CD4-positive, alpha-beta T cell treated with Interleukin-4 for 1 hour (primary cell): ENCODE measurements at regions not wholly inside any gene's neighbourhood (a gene's known extent, or its start where the extent isn't known, plus 50 kb on each side); places are given as distances from the start of the nearest gene placed in this dataset.
"Not testable (repeated sequence)": the region's sequence is repeated elsewhere in the genome, so short reads cannot be mapped to it uniquely, and the experiment has no call there.

Experiments
- DNase-seq, 2 donors: peaks; one replicate each; pipeline ENCODE4 v3.0.0-alpha.2; 2020 to 2022

DNA sequence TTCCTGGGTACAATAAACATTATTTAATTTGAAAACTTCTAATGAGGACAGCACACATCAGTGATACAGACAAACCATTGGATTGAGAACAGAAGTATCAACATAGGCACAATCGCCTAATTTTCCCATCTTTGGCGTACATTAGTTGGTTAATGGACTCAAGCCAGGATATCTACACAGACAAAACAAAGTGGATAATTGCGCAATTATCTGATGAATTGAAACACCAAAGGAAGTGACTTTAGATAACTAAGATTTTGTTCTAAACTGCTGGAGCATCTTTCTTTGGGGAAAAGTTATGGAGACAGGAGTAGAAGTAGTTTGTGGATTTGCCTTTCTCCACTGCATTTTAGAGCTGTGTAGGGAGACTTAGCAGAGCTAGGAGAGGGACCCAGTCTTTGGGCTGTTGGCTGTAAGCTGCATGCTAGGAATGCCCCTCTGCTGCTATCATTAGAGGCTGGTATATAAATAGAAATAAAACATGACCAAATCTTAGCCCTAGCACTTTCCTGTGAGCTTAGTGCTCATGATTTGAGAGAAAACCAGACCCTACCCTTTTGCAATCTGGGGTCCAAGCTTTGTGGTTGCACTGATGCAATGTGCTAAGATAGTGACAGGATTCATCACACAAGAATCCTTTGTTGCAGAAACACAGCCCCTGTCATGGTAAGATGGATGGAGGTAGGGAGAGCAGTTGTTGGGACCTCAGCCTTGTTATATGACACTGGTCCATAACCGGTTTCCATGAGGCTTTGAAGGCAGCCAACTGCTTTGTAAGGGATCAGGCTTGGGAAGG is 264.5 kb upstream of the PIK3C3 start:
- DNase-seq: no peak

DNA sequence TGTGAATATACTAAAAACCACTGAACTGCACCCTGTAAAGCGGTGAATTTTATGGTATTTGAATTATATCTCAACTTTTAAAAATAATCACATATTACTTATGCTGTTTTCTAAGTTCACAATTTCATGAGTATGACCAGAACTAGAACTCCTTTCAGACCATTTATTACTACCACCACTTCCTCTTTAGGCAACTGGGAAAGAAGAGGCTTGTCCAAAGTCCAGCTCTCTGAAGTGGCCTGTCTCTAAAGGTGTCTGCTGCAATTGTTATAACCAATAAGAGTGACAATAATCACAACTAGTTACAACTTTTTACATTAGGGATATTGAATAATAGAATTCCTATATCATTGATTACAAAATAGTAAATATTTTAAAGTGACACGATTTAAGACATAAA is 267.9 kb upstream of the PIK3C3 start:
- no peak for DNase-seq

DNA sequence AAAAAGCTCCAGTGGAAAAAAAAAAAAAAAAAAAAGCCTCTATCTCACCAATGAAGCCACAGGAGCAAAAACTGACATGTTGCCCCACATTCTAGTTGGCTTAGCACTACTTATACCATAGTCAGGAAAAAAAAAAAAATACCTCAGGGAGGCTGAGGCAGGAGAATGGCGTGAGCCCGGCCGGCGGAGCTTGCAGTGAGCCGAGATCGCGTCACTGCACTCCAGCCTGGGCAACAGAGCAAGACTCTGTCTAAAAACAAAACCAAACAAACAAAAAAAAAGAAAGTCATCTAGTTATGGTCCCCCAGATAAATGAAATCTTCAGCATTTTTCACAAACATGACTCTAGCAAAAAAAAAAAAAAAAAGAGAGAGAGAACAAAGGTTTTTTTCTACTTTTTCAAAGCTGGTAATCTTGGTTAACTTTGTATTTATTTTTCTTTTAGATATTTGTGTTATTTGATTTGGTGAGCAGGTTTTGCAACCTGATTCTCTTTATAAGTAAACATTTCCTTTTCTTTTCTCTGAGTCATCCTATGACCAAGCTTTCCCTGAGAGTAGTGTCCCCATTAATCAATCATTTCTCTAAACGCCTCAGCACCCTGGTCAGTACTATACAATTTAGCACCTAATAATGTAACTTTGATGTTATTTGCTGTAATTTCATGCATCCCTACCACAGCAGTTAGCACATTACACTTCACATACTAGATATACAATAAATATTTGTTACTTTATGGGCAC is 273.7 kb upstream of the PIK3C3 start:
- DNase-seq: no peak

DNA sequence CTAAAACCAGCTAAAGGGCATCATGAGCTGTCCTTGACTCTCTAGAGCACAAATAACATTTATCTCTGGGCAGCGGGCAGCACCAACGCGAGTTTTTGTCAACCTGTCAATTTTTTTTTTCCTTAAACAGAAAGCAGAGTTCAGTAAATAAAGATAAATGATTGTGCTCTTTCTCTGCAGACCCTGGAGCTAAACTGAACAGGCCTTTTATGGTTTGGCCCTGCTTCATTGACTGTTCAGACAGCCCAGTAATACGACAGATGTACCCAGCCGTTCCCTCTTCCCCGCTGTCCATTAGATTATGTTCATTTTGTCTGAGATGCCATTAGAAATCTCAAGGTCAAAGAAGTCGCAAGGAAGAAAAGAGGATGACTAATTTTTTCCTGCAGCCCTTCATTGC is 280.5 kb upstream of the PIK3C3 start:
- DNase-seq: no peak

DNA sequence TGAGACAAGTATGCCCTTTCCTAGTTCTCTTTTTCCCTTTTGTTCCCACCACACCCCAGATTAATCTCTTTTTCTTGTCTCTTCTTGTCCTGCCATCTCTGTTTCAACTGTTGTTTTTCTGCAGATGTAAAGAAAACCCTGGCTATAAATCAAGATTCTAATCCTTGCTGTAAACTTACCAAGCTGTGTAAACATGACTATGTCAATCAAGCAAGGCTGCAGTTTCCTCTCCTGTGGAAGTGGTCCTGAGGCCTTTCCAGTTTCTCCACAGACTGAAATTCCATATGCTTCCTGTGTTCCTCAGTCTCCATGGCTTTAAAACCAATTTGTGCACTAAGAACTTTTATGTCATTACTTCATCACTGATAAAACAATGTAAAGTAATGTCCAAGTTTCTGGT is 288.8 kb upstream of the PIK3C3 start:
- no peak for DNase-seq

DNA sequence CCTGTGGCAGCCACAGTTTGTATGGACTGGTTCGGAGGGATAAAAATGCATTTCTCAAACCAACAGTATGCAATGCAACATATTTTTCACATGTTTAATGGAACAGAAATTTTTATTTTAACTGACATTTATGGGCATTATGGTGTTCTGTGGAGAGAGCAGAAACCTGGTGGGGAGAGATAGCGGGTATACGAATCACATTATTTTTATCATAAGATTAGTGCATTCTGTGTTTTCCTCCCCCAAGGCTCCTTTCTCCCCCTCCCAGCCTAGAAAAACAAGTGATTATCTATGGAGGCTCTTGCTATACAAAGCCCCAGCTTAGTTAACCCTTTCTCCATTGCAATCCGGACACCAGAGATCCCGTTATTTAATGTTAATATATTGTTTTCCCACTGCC is 289.8 kb upstream of the PIK3C3 start:
- no peak for DNase-seq

DNA sequence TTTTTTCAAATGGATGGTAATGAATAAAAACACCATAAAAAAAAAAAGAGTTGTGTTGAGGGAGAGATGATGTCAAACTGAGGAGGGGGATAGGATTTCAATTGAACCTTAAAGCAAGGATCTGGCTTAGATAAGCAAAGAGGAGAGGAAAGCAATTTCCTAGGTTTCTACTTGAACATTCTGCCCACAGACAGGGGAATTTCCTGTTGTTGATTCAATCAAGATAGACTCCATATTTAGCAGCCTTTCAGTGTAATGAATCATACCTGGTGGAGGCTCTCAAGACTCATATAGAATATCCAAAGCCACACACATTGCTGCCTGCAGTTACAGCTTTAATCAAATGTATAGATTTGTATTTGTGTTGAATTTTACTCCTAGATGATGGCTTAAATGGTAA is 294.4 kb upstream of the PIK3C3 start:
- DNase-seq: no peak

DNA sequence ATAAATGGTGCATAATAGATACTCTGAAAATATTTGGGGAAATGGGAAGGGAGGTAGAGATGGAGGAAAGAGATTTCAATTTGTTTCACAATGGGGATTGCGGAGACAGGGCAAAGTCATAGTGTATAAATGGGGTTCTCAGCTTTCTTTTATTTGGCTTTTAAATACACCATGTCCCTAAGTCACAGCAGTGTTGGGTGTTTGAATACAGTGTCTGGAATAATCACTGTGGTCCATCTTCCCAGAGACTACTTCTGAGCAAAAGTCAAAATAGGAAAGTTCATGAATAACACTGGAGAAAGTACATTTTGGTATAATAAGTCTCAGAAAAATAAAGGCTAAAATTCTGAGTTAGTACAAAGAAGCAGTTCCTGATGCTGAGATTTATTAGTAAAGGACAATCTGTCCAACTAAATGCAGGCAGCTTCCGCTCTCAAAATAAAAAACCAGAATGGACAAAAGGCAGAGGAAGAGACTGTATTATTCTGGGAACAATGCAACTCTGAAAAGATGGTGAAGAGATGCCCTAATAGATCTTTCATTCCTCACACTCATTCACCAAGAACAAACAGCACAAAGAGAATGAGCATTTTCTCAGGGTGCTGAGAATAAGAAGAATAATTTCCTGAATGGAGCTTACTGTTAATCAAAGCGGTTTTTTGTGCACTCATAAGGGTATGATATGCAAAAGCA is 295.4 kb upstream of the PIK3C3 start:
- no peak for DNase-seq

DNA sequence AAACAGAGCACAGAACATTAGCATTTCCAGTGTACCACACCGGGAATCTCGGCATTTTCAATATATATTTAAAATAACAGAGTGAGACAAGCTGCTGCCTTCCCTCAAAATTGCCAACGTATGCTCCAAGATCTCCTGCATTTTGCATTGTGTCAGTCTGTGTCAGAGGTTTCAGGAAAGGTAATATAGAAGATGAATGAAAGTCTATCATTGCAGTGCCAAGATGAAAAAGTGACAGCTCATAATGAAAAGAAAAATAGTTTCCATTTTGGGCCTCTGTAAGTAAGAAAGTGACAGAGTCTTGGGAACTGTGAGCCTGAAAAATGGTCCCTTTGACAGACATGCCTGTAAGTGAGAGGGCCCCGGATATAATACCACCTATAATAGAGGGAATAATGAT is 297.8 kb upstream of the PIK3C3 start:
- no peak for DNase-seq

DNA sequence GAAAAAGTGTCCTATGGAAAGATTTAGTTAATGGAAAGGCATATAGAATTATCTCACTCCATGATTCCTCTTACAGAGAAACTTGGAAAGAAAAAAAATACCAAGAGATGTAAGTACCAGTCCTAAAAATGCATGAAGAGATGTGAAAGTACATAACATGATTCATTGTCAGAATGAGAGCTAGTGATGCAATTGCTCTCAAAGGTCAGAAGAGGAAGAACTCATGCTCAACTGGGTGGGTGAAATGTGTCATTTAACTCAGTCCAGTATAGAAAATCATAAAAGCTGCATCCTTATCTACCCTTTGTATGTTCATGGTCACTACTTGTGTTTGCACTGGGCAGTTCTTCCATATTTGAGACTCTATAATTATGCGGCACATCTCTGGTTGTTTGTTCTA is 300.0 kb upstream of the PIK3C3 start:
- no peak for DNase-seq

DNA sequence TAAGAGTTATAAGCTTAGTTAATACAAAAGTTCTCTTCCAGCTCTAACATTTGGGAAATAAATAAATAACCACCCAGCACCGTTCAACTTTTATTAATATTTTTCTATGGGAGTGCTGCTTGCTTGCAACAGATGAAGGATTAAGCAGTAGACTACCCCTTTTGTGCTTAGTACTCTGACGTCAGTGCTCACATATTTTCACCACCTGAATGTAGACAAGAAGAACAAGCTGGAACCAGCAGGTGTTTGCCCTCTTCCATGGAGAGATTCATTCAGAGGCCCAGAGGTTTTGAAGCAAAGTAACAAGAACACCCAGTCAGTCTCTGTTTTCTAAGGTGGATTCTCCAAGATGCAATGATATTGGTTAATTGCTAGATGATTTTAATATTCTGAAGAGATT is 307.1 kb upstream of the PIK3C3 start:
- DNase-seq: no peak

DNA sequence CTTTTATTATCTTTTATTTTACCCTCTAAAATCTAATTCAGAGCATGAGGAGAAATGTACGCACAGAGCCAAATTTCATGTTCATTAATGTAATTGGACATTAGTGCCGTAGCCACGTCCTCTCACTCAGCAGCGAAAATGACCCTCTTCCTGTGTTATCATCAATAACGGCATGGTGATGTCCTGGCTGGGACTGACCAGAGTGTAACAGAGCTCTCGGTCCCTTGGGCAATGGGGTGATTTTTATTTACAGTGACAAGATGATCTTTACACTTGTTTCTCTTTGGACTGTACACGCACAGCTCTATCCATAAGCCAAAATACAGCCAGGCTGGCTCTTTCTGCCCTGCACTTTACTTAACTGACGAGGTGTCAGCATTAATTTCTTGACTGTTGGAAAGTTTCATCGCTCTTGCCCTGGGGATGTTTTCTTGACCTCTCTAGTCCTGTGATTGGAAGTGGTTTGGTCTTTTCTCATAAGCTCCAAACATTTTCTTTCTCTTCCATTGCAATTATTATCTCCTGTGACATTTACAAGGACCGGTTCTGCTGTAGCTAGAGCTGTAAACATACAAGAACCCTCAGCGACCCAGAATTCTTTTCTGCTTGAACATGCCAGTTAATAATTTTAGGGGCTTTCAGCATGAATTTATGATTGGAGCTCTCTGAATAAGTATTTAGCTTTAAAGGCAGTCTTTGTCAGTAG is 308.0 kb upstream of the PIK3C3 start:
- DNase-seq: no peak

DNA sequence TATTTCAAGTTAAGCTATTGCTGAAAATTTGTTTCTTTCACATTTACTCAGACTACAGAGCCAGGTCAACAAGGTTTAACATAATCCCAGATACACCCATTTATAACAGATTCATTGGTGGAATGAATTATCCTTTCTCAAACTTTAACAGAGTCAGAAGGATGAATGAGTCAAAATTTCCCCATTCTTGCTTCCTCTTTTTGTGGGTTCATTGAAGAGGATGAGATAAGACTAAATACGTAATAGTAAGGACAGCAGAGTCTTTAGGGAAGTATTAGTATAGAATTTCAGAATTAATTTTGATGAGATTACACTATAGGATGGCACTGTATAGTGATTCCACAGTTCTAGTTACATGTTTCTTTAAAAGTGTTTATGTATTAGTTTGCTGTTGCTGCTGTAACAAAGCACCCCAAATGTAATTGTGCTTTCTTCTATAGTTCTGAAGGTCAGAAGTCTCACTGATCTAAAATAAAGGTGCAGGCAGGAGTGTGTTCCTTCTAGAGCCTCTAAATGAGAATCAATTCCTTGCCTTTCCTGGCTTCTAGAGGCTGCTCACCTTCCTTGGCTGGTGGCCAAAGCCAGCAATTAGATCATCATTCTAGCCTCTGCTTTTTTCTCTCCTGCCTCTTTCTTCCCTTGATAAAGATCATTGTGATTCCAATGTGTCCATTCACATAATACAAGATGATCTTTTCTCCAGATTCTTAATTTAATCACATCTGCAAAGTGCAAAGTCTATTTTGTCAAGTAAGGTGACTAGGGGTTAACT is 309.3 kb upstream of the PIK3C3 start:
- DNase-seq: no peak

DNA sequence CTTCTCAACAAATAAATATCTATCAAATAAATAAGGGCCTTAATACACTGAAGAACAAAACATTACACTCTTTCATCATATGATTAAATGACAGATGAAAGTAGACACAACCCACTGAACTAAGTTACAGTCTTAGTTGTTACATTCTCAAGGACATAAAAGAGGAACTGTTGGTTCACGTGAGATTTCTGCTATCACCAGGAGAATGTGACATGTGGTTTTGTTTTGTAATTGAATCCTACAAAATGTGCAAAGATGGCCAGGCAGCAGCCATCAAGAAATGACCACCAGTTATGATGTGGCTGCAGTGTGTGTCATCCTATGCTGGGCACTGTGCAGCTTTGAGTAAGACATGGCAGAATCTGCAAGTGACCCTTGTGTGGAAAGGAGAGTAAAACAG is 310.6 kb upstream of the PIK3C3 start:
- DNase-seq: no peak

DNA sequence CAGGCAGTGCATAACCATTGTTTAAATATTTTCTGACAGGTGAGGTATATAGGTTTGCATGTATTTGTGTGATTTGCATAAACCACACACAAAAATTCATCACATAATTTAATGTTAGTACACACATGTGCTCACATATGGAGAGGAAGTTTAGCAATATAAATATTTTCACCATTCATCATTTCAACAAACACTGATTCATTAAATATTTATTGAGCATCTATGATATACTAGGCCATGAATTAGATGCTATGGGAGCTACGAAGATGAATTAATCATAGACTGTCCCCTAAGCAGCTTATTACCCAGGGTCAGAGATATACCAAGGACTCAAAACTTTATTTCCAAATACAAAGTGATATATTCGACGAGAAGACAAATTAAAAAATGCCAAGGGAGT is 311.6 kb upstream of the PIK3C3 start:
- DNase-seq: no peak

DNA sequence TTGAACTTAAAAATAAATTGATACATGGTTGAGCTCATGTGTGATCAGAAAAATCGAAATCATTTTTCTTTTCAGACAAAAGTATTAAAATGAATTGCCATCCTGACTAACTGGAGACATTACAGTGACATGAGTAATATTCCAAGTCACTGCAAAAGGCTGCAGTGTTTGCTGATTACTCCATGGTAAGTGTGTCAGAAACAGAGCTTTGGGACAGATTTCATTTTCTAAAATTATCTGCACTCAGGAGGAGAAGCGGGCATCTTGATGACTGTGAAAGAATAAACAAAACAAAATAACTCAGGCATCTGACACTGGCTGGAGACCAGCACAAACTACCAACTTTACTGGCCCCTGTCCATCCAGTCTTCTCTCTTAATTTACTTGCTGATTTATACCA is 312.3 kb upstream of the PIK3C3 start:
- DNase-seq: no peak

DNA sequence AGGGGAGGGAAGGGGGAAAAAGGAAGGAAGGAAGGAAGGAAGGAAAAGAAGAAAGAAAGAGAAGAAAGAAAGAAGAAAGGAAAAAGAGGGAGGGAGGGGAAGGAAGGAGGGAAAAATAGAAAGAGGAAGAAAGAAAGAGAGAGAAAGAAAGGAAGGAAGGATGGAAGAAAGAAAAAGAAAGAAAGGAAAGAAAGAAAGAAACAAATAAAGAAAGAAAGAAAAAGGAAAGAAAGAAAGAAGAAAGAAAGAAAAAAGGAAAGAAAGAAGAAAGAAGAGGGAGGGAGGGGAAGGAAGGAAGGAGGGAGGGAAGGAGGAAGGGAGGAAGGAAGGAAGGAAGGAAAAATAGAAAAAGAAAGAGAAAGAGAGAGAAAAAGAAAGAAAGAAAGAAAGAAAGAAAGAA is 315.8 kb upstream of the PIK3C3 start:
- no peak for DNase-seq

DNA sequence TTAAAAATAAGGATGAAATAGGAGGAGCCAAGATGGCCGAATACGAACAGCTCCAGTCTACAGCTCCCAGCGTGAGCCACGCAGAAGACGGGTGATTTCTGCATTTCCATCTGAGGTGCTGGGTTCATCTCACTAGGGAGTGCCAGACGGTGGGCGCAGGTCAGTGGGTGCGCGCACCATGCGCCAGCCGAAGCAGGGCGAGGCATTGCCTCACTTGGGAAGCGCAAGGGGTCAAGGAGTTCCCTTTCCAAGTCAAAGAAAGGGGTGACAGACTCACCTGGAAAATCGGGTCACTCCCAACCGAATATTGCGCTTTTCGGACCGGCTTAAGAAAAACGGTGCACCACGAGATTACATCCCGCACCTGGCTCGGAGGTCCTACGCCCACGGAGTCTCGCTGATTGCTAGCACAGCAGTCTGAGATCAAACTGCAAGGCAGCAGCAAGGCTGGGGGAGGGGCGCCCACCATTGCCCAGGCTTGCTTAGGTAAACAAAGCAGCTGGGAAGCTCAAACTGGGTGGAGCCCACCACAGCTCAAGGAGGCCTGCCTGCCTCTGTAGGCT is 323.2 kb upstream of the PIK3C3 start:
- not testable (repeated sequence) for DNase-seq

DNA sequence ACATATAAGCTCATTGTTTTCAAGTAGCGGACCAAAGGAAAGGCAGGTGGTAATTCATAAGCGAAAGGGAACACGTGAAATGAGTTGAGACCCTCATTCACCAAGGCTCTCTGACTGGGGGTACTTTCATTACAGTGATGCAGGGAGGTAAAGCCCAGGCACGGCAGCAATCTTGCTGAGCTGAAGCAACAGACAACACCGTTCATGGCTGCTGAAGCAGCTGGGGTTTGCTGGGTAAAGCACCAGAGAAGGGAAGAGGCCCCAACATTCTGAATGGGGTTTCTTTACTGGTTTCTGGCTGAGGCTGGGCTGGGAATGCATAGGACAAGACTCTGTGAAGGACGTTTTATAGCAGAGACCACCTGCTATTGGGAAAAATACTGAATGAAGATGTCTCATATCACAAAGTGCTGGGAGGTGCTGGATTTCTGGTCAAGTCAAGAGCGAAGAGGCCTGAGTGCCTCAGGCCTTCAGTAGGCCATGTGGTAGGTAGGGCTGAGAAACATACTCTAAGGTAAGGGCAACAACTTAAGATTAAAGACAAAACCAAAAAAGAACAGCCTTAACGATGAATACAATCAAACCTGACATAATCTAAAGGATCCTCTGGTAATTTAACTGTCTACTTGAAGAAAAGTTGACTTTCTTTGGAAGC is 324.7 kb upstream of the PIK3C3 start:
- no peak for DNase-seq

DNA sequence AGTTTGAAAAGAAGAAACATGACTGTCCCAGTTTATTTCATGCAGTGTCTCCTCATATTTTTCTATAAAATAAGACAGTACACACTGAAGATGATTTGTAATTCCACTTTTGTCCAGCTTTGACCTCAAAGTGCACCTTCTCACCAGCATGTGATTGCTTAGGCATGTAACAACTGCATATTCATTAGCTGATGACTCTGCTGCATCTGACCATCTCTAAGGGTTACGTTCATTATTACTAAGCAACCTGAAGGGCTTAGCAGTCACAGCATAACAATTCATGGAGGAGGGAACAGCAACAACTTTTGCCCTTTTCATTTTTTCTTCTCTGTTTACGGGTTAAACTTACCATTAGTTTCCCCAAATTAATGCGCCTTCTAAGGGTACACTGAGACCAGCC is 330.6 kb upstream of the PIK3C3 start:
- no peak for DNase-seq

DNA sequence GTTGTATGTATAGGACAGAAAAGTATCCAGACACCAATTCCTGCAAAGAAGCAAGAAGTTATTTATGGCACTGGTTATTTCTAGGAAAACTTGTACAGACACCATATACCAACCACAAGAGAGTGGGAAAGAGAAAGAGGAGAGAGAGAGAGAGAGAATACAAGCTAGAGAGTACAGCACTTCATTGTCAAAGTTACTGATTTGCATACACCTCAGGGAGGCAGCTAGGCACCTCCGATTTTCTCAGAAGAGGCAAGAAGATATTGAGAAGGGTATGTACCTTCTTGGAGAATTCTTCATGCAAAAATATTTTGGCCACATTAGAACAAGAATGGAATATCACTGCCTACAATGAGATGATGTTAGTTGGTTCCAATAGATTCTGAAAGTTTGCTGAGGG is 333.9 kb upstream of the PIK3C3 start:
- no peak for DNase-seq

DNA sequence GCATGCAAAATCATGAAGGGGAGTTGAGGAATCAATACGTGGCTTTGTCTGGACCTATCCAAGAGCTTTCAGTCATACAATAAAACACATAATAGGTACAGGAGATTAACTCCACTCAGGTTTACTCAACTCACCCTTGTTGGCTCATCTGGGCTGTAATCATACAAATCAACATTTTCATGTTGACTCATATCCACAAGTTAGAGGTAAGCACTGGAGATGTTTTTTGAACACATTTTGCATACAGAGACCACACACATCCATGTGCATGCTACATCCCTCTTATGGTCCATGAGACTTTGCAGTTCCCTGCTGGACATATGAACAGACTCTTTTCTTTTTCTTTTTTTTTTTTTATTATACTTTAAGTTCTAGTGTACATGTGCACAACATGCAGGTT is 336.9 kb upstream of the PIK3C3 start:
- no peak for DNase-seq
